ENCODE measurements at regions not wholly inside any gene's neighbourhood (a gene's known extent, or its start where the extent isn't known, plus 50 kb on each side); places are given as distances from the start of the nearest gene placed in this dataset.

- Mint-ChIP-seq H3K9me3 (ENCODE audit: unreplicated experiment) (peaks cover 2% of the 10 kb centered on the region), H3K36me3 (ENCODE audit: low read depth, unreplicated experiment) (peaks cover 4% of the 10 kb centered on the region), H3K4me3 (ENCODE audit: unreplicated experiment) (no peak overlapping the region), H3K4me1 (ENCODE audit: low read depth, unreplicated experiment) (no peaks in the 10 kb centered on the region), H3K27ac (ENCODE audit: unreplicated experiment) (no peak overlapping the region), H3K27me3 (ENCODE audit: low read depth, unreplicated experiment) (peaks cover 33% of the 10 kb centered on the region)
- no peak for DNase-seq (ENCODE audit: low read depth)
- H3K9me3 ChIP-seq (ENCODE audit: insufficient read depth, low read depth, low read length), result no peaks in the 10 kb centered on the region
- H3K36me3 ChIP-seq (ENCODE audit: insufficient read depth, low read length), result no peaks in the 10 kb centered on the region
- no peak for FAIRE-seq
- TF ChIP-seq EZH2 (IDR thresholded peaks at IDR 0.05; ENCODE audit: insufficient read depth, low read length) (no peak), CTCF (IDR thresholded peaks at IDR 0.05; ENCODE audit: insufficient read depth, low read depth, low read length) (no peak)
- no peaks in the 10 kb centered on the region for H4K20me1 ChIP-seq (ENCODE audit: insufficient read depth, low read length)
- no peaks in the 10 kb centered on the region for H3K27me3 ChIP-seq (ENCODE audit: insufficient read depth, low read length)
- no peak overlapping the region for H3K27ac ChIP-seq (ENCODE audit: low read depth, low read length)
- no peak overlapping the region for H3K4me3 ChIP-seq (ENCODE audit: insufficient read depth, low read depth, low read length)
- no peak overlapping the region for H3K4me2 ChIP-seq (ENCODE audit: low read length)
- H3K79me2 ChIP-seq (ENCODE audit: insufficient read depth, low read length), result no peaks in the 10 kb centered on the region
- H2AFZ ChIP-seq (ENCODE audit: low read depth, low read length), result no peak overlapping the region
- H3K9ac ChIP-seq (ENCODE audit: low read length), result no peak overlapping the region
- H3K4me1 ChIP-seq (ENCODE audit: insufficient read depth, low read length), result no peaks in the 10 kb centered on the region
These were observed 68.1 kb upstream of the ADGRA1 start for GRCh38 chr10:133019651-133020050.

GRCh38 chr10:133019191-133019590, 68.5 kb upstream of the ADGRA1 start:
- Histone ChIP-seq H3K4me3 (ENCODE audit: insufficient read depth, low read depth, low read length) (no peak overlapping the region), H3K9me3 (ENCODE audit: insufficient read depth, low read depth, low read length) (no peaks in the 10 kb centered on the region), H4K20me1 (ENCODE audit: insufficient read depth, low read length) (no peaks in the 10 kb centered on the region), H3K27ac (ENCODE audit: low read depth, low read length) (no peak overlapping the region), H3K9ac (ENCODE audit: low read length) (no peak overlapping the region), H2AFZ (ENCODE audit: low read depth, low read length) (no peak overlapping the region), H3K4me2 (ENCODE audit: low read length) (no peak overlapping the region), H3K36me3 (ENCODE audit: insufficient read depth, low read length) (no peaks in the 10 kb centered on the region), H3K4me1 (ENCODE audit: insufficient read depth, low read length) (no peaks in the 10 kb centered on the region), H3K27me3 (ENCODE audit: insufficient read depth, low read length) (no peaks in the 10 kb centered on the region), H3K79me2 (ENCODE audit: insufficient read depth, low read length) (no peaks in the 10 kb centered on the region)
- peaks cover 4% of the 10 kb centered on the region for H3K36me3 Mint-ChIP-seq (ENCODE audit: low read depth, unreplicated experiment)
- no peak overlapping the region for H3K27ac Mint-ChIP-seq (ENCODE audit: unreplicated experiment)
- H3K4me3 Mint-ChIP-seq (ENCODE audit: unreplicated experiment), result no peak overlapping the region
- TF ChIP-seq CTCF (IDR thresholded peaks at IDR 0.05; ENCODE audit: insufficient read depth, low read depth, low read length) (no peak), EZH2 (IDR thresholded peaks at IDR 0.05; ENCODE audit: insufficient read depth, low read length) (no peak)
- H3K9me3 Mint-ChIP-seq (ENCODE audit: unreplicated experiment), result peaks cover 2% of the 10 kb centered on the region
- peaks cover 29% of the 10 kb centered on the region for H3K27me3 Mint-ChIP-seq (ENCODE audit: low read depth, unreplicated experiment)
- H3K4me1 Mint-ChIP-seq (ENCODE audit: low read depth, unreplicated experiment), result no peaks in the 10 kb centered on the region
- DNase-seq (ENCODE audit: low read depth), result no peak
- no peak for FAIRE-seq

- Histone ChIP-seq H3K4me1 (ENCODE audit: insufficient read depth, low read length) (no peaks in the 10 kb centered on the region), H3K9ac (ENCODE audit: low read length) (no peak overlapping the region), H3K4me3 (ENCODE audit: insufficient read depth, low read depth, low read length) (no peak overlapping the region), H2AFZ (ENCODE audit: low read depth, low read length) (no peak overlapping the region), H4K20me1 (ENCODE audit: insufficient read depth, low read length) (no peaks in the 10 kb centered on the region), H3K4me2 (ENCODE audit: low read length) (no peak overlapping the region), H3K36me3 (ENCODE audit: insufficient read depth, low read length) (no peaks in the 10 kb centered on the region), H3K79me2 (ENCODE audit: insufficient read depth, low read length) (no peaks in the 10 kb centered on the region), H3K9me3 (ENCODE audit: insufficient read depth, low read depth, low read length) (no peaks in the 10 kb centered on the region), H3K27me3 (ENCODE audit: insufficient read depth, low read length) (no peaks in the 10 kb centered on the region), H3K27ac (ENCODE audit: low read depth, low read length) (no peak overlapping the region)
- no peak for TF ChIP-seq CTCF (IDR thresholded peaks at IDR 0.05; ENCODE audit: insufficient read depth, low read depth, low read length)
- Mint-ChIP-seq H3K4me3 (ENCODE audit: unreplicated experiment) (no peak overlapping the region), H3K4me1 (ENCODE audit: low read depth, unreplicated experiment) (no peaks in the 10 kb centered on the region), H3K27ac (ENCODE audit: unreplicated experiment) (no peak overlapping the region), H3K9me3 (ENCODE audit: unreplicated experiment) (peaks cover 2% of the 10 kb centered on the region), H3K36me3 (ENCODE audit: low read depth, unreplicated experiment) (peaks cover 3% of the 10 kb centered on the region), H3K27me3 (ENCODE audit: low read depth, unreplicated experiment) (peaks cover 26% of the 10 kb centered on the region)
- DNase-seq (ENCODE audit: low read depth), result no peak
- no peak for FAIRE-seq
These were observed 69.2 kb upstream of the ADGRA1 start for GRCh38 chr10:133018491-133018890.

Data from astrocyte (in vitro differentiated cells and primary cell).